ENCODE measurements at regions not wholly inside any gene's neighbourhood (a gene's known extent, or its start where the extent isn't known, plus 50 kb on each side); places are given as distances from the start of the nearest gene placed in this dataset.

DNA sequence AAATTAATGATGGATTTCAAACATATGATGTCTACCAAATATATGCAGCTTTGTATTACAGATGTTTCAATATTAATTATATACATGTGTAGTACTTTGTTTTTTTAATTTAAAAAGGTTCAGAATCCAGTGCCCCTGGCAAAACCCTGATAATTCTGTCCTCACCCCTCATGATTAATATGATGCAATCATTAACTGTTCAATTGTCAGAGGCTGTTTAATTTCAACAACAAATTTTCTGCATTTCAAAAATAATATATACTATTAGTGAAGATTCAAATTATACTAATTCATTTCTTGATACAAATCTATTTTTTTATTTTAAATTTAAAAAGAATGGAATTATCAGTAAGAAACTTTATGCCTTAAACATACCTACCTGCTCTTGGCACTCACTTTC lies 162.6 kb downstream of the HHIPL2 start (continued):
- TF ChIP-seq, protein P1, sequence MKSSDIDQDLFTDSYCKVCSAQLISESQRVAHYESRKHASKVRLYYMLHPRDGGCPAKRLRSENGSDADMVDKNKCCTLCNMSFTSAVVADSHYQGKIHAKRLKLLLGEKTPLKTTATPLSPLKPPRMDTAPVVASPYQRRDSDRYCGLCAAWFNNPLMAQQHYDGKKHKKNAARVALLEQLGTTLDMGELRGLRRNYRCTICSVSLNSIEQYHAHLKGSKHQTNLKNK (CRISPR knock-in tag; IDR thresholded peaks at IDR 0.05), result no peak

DNA sequence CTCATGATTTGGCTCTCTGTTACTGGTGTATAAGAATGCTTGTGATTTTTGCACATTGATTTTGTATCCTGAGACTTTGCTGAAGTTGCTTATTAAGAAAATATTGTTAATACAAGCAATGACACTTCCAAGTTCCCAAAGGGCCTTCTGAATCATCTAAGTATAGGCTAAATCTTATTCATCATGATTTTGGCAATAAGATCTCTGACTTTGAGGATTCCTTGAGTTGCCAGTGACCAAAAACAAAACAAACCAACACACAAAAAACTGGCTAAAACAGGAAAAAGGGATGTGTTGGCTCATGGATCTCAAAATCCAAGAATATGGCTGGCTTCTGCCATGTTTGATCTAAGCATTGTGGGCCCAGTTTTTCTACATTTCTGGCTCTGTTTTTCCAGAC lies 163.4 kb downstream of the HHIPL2 start:
- POLR2A ChIA-PET, result no interaction called here
- peaks cover 4% of the 10 kb centered on the region; the same call in 1 of the 2 replicates for H3K4me1 Mint-ChIP-seq
- peaks cover 25% of the 10 kb centered on the region for H3K9me3 Mint-ChIP-seq
- TF ChIP-seq ZNF416 (CRISPR knock-in tag; IDR thresholded peaks at IDR 0.05), result no peak
- TF ChIP-seq HMGA2 (CRISPR knock-in tag; IDR thresholded peaks at IDR 0.05), result no peak
- TF ChIP-seq KAT7 (CRISPR knock-in tag; IDR thresholded peaks at IDR 0.05; ENCODE audit: borderline replicate concordance), result no peak
- no peak for TF ChIP-seq GTF2I (CRISPR knock-in tag; conservative IDR thresholded peaks at IDR 0.05)
- no peak for TF ChIP-seq GABPB1 (CRISPR knock-in tag; IDR thresholded peaks at IDR 0.05)
- no peak for TF ChIP-seq IRF2 (CRISPR knock-in tag; IDR thresholded peaks at IDR 0.05; ENCODE audit: borderline replicate concordance, low read depth)
- TF ChIP-seq, protein P2, sequence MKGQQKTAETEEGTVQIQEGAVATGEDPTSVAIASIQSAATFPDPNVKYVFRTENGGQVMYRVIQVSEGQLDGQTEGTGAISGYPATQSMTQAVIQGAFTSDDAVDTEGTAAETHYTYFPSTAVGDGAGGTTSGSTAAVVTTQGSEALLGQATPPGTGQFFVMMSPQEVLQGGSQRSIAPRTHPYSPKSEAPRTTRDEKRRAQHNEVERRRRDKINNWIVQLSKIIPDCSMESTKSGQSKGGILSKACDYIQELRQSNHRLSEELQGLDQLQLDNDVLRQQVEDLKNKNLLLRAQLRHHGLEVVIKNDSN (CRISPR knock-in tag; IDR thresholded peaks at IDR 0.05), result no peak
- TF ChIP-seq FOXP1 (CRISPR knock-in tag; IDR thresholded peaks at IDR 0.05; ENCODE audit: borderline replicate concordance), result no peak
- no peak for TF ChIP-seq CREM (CRISPR knock-in tag; IDR thresholded peaks at IDR 0.05)
- TF ChIP-seq, protein P3, sequence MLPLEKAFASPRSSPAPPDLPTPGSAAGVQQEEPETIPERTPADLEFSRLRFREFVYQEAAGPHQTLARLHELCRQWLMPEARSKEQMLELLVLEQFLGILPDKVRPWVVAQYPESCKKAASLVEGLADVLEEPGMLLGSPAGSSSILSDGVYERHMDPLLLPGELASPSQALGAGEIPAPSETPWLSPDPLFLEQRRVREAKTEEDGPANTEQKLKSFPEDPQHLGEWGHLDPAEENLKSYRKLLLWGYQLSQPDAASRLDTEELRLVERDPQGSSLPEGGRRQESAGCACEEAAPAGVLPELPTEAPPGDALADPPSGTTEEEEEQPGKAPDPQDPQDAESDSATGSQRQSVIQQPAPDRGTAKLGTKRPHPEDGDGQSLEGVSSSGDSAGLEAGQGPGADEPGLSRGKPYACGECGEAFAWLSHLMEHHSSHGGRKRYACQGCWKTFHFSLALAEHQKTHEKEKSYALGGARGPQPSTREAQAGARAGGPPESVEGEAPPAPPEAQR (CRISPR knock-in tag; IDR thresholded peaks at IDR 0.05), result no peak
- TF ChIP-seq ELF4 (CRISPR knock-in tag; IDR thresholded peaks at IDR 0.05; ENCODE audit: low read depth), result no peak
- TF ChIP-seq, protein P4, sequence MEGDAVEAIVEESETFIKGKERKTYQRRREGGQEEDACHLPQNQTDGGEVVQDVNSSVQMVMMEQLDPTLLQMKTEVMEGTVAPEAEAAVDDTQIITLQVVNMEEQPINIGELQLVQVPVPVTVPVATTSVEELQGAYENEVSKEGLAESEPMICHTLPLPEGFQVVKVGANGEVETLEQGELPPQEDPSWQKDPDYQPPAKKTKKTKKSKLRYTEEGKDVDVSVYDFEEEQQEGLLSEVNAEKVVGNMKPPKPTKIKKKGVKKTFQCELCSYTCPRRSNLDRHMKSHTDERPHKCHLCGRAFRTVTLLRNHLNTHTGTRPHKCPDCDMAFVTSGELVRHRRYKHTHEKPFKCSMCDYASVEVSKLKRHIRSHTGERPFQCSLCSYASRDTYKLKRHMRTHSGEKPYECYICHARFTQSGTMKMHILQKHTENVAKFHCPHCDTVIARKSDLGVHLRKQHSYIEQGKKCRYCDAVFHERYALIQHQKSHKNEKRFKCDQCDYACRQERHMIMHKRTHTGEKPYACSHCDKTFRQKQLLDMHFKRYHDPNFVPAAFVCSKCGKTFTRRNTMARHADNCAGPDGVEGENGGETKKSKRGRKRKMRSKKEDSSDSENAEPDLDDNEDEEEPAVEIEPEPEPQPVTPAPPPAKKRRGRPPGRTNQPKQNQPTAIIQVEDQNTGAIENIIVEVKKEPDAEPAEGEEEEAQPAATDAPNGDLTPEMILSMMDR (IDR thresholded peaks at IDR 0.05), result no peak
- TF ChIP-seq TEAD1 (CRISPR knock-in tag; IDR thresholded peaks at IDR 0.05), result no peak
- TF ChIP-seq, protein P5, sequence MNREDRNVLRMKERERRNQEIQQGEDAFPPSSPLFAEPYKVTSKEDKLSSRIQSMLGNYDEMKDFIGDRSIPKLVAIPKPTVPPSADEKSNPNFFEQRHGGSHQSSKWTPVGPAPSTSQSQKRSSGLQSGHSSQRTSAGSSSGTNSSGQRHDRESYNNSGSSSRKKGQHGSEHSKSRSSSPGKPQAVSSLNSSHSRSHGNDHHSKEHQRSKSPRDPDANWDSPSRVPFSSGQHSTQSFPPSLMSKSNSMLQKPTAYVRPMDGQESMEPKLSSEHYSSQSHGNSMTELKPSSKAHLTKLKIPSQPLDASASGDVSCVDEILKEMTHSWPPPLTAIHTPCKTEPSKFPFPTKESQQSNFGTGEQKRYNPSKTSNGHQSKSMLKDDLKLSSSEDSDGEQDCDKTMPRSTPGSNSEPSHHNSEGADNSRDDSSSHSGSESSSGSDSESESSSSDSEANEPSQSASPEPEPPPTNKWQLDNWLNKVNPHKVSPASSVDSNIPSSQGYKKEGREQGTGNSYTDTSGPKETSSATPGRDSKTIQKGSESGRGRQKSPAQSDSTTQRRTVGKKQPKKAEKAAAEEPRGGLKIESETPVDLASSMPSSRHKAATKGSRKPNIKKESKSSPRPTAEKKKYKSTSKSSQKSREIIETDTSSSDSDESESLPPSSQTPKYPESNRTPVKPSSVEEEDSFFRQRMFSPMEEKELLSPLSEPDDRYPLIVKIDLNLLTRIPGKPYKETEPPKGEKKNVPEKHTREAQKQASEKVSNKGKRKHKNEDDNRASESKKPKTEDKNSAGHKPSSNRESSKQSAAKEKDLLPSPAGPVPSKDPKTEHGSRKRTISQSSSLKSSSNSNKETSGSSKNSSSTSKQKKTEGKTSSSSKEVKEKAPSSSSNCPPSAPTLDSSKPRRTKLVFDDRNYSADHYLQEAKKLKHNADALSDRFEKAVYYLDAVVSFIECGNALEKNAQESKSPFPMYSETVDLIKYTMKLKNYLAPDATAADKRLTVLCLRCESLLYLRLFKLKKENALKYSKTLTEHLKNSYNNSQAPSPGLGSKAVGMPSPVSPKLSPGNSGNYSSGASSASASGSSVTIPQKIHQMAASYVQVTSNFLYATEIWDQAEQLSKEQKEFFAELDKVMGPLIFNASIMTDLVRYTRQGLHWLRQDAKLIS (CRISPR knock-in tag; IDR thresholded peaks at IDR 0.05; ENCODE audit: borderline replicate concordance), result no peak
- TF ChIP-seq, protein P6, sequence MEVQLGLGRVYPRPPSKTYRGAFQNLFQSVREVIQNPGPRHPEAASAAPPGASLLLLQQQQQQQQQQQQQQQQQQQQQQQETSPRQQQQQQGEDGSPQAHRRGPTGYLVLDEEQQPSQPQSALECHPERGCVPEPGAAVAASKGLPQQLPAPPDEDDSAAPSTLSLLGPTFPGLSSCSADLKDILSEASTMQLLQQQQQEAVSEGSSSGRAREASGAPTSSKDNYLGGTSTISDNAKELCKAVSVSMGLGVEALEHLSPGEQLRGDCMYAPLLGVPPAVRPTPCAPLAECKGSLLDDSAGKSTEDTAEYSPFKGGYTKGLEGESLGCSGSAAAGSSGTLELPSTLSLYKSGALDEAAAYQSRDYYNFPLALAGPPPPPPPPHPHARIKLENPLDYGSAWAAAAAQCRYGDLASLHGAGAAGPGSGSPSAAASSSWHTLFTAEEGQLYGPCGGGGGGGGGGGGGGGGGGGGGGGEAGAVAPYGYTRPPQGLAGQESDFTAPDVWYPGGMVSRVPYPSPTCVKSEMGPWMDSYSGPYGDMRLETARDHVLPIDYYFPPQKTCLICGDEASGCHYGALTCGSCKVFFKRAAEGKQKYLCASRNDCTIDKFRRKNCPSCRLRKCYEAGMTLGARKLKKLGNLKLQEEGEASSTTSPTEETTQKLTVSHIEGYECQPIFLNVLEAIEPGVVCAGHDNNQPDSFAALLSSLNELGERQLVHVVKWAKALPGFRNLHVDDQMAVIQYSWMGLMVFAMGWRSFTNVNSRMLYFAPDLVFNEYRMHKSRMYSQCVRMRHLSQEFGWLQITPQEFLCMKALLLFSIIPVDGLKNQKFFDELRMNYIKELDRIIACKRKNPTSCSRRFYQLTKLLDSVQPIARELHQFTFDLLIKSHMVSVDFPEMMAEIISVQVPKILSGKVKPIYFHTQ (CRISPR knock-in tag; IDR thresholded peaks at IDR 0.05), result no peak
- TF ChIP-seq ZNF121 (CRISPR knock-in tag; IDR thresholded peaks at IDR 0.05), result no peak
- TF ChIP-seq SMAD3 (CRISPR knock-in tag; IDR thresholded peaks at IDR 0.05; ENCODE audit: borderline replicate concordance), result no peak
- no peak for TF ChIP-seq SOX15 (CRISPR knock-in tag; IDR thresholded peaks at IDR 0.05)
- H3K27ac Mint-ChIP-seq, result no peak overlapping the region
- CTCF ChIA-PET, result no interaction called here
- no peaks in the 10 kb centered on the region for H3K27me3 Mint-ChIP-seq (ENCODE audit: low read depth)
- no peak for ATAC-seq
- no peak overlapping the region for H3K4me3 Mint-ChIP-seq
- no peaks in the 10 kb centered on the region for H3K36me3 Mint-ChIP-seq
- DNase-seq (ENCODE audit: low spot score), result no peak

Data from WTC11 (cell line).